Left kidney (tissue), 1 donor: ENCODE measurements at regions not wholly inside any gene's neighbourhood (a gene's known extent, or its start where the extent isn't known, plus 50 kb on each side); places are given as distances from the start of the nearest gene placed in this dataset.
"Not testable (repeated sequence)": the region's sequence is repeated elsewhere in the genome, so short reads cannot be mapped to it uniquely, and the experiment has no call there.

Experiments
- DNase-seq: peaks from one replicate; pipeline ENCODE4 v3.0.0-alpha.2; 2013

- no peak for DNase-seq
These were observed 965.7 kb downstream of the FSCB start for GRCh38 chr14:43541356-43541755.

DNA sequence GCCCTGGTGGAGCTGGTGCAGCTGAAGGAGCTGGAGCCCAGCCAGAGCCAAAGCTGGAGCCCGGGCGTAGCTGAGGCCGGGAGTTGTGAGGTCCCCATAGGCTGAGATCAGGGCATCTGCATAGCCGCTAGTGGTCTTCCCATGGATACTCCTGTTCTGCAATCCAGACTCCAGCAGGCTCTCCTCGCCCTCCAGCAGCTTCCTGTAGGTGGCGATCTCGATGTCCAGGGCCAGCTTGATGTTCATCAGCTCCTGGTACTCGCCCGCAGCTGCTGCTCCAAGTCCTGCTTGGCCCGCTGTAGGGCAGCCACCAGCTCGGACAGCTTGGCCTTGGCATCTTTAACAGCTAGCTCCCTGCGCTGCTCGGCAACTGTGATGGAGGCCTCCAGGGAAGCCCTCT, 966.1 kb downstream of the FSCB start:
- DNase-seq = no peak

DNA sequence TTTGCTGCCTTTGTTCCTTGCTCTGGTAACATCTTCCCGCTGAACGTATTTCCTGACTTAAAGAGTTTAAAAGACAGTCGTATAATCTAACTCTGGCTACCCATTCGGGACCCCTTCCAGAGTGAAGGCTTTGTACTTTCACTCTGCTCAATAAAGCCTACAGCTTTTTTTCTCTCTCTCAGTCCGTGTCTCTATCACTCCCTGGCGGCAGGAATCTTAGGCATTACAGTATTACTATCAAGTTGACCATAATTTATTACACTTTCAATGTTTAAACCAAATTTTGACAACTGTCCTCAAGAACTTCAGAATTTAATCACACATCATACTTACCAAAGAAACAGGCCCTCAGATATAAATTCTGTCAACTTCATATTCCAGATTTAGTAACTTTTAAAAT, 967.9 kb downstream of the FSCB start:
- DNase-seq = peak; percentile 68

DNA sequence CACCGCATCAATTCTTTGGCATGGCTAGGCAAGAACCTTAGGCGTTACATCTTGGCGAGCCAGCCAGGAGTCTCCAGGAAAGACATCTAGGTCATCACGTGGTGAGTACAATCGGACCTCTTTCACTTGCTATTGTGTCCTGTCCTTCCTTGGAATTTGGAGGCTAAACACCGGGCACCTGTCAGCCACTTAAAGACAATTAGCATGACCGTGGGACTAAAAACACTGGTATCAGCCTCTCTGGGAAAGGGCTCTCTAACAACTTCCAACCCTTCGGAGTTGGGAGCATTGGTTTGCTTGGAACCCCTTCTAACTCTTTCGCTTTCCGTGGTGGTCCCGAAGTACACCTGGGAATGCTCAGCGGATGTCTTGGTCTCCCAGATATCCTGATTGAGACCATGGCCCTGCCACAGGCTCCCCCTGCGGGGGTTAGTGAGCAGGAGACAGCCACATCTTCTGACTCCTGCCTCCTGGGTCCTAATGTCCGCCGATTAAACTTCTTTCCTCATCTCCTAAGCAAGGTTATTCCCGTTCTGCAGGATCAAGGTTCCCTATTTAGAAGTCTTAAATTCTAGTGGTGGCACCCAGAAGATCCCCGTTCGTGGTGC, 971.7 kb downstream of the FSCB start:
- DNase-seq = no peak

DNA sequence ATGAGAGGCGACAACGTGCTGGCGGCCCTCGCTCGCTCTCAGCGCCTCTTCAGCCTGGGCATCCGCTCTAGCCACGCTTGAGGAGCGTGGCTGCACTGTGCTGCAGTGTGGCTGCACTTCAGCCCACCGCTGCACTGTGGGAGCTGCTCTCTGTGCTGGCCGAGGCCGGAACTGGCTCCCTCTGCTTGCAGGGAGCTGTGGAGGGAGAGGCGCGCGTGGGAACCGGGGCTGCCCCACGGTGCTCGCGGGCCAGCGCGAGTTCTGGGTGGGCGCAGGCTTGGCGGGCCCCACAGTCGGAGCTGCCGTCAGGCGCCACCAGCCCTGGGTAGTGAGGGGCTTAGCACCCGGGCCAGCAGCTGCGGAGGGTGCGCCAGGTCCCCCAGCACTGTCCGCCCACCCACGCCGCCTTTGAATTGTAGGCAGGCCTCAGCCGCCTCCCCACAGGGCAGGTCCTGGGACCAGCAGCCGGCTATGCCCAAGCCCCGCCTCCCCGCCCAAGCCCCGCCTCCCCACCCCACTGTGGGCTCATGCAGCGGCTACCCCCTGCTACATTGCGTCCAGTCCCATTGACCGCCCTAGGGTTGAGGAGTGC, 974.2 kb downstream of the FSCB start:
- DNase-seq = no peak

DNA sequence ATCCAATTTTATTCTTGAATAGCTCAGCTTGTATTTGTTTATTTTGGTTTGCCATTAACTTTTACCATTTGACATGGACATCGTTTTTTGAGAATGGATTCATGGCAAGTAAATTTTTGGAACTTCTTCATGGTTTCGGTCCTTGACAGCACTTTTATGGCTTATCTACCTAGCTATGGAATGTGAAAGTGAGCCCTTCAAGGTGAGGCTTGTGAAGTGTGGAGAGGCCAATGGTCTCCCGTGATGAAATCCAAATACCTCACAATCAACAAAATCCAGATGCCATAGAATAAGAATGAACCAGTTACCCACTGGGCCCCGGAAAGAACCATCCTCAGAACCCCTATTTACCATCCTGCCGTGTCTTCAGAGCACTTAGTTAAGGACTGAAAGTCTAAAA, 978.8 kb downstream of the FSCB start:
- no peak for DNase-seq

GRCh38 chr14:43525658-43526057, 981.4 kb downstream of the FSCB start:
- DNase-seq = no peak

DNA sequence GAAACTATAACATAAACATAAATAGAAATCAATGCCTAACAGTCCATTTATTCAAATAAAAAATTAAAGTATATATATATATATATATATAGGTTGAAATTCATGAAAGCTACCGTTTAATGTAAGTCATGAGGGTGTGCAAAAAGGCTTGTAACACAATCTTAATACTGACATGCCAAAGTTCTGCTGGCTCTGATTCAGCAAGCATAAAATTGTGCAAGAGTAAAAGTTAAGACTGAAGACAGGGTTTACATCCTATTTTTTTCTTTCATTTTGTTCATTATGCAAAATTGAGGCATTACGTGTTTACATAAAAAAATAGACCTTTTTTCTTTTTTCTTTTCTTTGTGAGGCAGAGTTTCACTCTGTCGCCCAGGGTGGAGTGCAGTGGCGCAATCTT, 984.2 kb downstream of the FSCB start:
- no peak for DNase-seq

DNA sequence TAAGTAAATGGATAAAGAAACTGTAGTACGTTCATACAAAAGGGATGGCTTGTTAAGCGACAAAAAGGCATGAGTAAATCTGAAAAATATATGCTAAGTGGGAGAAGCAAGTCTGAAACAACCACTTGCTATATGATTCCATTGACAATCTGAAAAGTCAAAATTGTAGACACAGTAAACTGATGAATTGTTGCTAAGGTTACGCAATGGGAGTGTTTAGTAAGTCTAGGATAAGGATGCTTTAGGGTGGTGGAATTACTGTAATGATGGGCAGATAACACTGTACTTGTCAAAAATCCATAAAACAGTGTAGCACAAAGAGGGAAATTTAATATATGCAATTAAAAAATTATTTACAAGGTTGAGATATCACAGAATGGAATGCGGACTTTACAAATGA, 984.9 kb downstream of the FSCB start:
- DNase-seq = no peak

DNA sequence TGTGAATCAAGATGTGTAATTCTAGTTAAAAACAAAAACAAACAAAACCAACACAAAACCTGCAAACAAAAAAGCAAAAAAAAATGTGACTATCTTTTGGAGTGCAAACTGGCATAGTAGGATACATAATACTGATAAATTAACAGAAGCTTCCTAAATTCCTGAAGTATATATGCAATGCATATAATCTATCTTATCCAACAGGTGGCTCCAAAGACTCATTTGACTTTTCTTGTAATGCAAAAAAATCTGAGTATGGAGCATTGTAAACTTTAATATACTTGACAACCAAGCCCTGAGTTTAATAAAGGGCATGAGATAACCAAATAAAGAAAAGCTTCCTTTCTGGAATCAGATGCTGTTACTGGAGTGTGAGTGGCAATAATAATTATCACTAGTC, 1003.6 kb downstream of the FSCB start:
- DNase-seq = no peak

GRCh38 chr14:43492359-43492758, 1014.7 kb downstream of the FSCB start:
- not testable (repeated sequence) for DNase-seq

DNA sequence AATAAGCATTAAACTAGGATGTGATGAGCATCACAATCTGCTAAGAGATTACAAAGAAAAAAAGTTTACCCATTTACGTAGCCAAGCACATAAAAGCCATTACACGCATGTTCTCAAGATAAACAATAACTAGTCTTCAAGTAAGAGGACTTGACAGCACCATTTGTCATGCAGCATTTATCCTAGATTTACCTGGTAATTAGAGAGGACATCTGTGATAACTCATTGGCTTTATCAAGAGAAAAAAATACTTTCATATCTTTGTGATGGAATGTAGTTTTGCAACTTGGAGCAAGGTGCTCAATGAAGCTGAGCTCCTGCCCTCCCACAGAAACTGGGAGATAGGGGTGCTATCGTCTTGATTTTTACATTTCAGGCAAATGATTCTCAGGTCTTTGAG, 1023.7 kb downstream of the FSCB start:
- no peak for DNase-seq

GRCh38 chr14:43481864-43482263, 1025.2 kb downstream of the FSCB start:
- DNase-seq = no peak

GRCh38 chr14:43480976-43481375, 1026.1 kb downstream of the FSCB start:
- DNase-seq = no peak

- DNase-seq = no peak
These were observed 1027.4 kb downstream of the FSCB start for GRCh38 chr14:43479596-43480195.

- no peak for DNase-seq
These were observed 1030.3 kb downstream of the FSCB start for GRCh38 chr14:43476822-43477221.

DNA sequence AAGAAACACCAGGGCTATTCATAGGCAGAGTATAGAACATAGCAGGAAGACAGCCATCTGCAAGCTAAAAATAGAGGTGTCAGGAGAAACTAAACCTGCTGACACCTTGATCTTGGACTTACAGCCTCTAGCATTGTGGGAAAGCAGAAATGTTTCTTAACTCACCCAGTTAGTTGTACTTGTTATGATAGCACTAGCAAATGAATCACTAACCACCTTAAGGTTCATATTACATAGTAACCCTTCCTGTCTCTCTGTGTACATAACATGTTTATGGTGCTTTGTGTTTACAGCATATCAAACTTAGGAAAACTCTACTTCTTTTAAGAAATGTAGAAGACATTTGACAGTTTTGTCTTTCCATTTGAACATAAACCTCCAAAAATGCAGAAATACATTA, 1031.3 kb downstream of the FSCB start:
- no peak for DNase-seq

GRCh38 chr14:43471595-43471994, 1035.5 kb downstream of the FSCB start:
- DNase-seq = no peak

- DNase-seq = no peak
These were observed 1042.1 kb downstream of the FSCB start for GRCh38 chr14:43464968-43465367.

DNA sequence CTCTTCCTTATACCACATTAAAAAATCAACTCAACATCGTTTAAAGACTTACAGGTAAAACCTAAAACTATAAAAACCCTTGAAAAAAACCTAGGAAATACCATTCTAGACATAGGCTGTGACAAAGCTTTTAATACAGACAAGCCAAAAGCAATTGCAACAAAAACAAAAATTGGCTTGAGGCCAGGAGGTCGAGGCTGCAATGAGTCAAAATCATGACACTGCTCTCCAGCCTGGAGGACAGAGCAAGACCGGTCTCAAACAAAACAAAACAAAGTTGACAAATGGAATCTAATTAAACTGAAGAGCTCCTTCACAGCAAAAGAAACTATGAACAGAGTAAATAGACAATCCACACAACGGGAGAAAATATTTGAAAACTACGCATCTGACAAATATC, 1057.8 kb downstream of the FSCB start:
- peak; percentile 13 for DNase-seq

DNA sequence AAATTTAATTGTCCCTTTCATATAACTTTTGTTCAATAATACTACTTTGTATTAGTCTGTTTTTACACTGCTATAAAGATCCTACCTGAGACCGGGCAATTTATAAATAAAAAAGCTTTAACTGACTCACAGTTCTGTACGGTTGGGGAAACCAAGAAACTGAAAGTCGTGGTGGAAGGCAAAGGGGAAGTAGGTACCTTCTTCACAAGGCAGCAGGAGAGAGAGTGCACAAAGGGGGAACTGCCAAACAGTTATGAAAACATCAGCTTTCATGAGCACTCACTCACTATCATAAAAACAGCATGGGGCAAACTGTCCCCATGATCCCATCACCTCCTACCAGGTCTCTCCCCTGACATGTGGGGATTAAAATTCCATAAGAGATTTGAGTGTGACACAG, 1069.0 kb downstream of the FSCB start:
- DNase-seq = no peak

GRCh38 chr14:43418324-43418723, 1088.8 kb downstream of the FSCB start:
- DNase-seq = no peak

DNA sequence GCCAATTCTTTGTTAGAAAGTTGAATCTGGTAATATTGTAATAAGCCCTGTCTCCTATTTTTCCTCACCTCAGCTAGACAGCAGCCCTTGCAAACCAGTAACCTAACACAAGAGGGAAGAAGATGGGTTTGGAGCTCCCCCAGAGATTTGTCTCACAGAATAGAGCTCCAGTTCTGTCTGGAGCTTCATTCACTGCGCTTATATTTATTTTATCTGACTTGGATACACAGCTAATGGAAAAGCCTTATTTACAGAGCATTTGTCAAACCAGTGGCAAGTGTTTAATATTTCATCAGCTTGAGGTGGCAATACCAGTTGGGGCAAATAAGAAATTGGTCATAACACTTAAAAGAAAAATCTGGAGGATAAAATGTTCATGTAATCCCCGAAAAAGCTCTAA, 1094.0 kb downstream of the FSCB start:
- no peak for DNase-seq

DNA sequence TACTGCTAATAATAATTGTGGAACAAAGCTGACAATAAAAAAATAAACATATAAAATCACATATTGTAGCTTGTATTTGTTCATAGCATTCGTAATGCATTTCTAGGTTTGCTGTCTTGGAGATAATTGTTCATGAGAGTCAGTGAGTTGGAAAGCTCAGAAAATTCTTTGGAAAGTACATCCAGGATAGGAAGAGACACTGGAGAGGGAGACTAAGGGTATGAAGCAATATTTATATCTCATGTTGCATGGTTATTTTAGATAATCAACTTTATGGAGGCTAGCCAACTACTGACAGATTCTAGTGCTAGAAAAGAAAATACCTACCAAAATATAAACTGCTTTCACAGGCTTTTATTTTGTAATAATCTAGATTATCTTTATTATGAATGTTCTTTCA, 1095.2 kb downstream of the FSCB start:
- DNase-seq = no peak
